ENCODE measurements at regions not wholly inside any gene's neighbourhood (a gene's known extent, or its start where the extent isn't known, plus 50 kb on each side); places are given as distances from the start of the nearest gene placed in this dataset.

- no peak for TF ChIP-seq POLR2AphosphoS5 (IDR thresholded peaks at IDR 0.05; ENCODE audit: low read depth, low read length)
- TF ChIP-seq SIN3A (IDR thresholded peaks at IDR 0.05; ENCODE audit: borderline replicate concordance, insufficient read depth, low read length), result no peak
- TF ChIP-seq REST (IDR thresholded peaks at IDR 0.05; ENCODE audit: insufficient read depth in 1 of 2, low read depth in 2 of 2, low read length in 2 of 2), result no peak
- no peak for TF ChIP-seq TAF1 (IDR thresholded peaks at IDR 0.05; ENCODE audit: borderline replicate concordance, insufficient read depth, low read length)
Observed at GRCh38 chr3:147305533-147306250, 100.7 kb downstream of the ZIC4 start.

All from PFSK-1 (cell line).